ENCODE measurements at regions not wholly inside any gene's neighbourhood (a gene's known extent, or its start where the extent isn't known, plus 50 kb on each side); places are given as distances from the start of the nearest gene placed in this dataset.
"Not testable (repeated sequence)": the region's sequence is repeated elsewhere in the genome, so short reads cannot be mapped to it uniquely, and the experiment has no call there.

- peak; percentile 34 to 73 for DNase-seq (ENCODE audit: low read depth in 1 of 2, low spot score in 1 of 2)
- no peaks in the 10 kb centered on the region for H3K27me3 ChIP-seq (ENCODE audit: insufficient read depth, poor library complexity, severe bottlenecking)
- H3K4me3 ChIP-seq (replicated peaks; ENCODE audit: insufficient read depth, low read length): no peak overlapping the region
- TF ChIP-seq, protein P1, sequence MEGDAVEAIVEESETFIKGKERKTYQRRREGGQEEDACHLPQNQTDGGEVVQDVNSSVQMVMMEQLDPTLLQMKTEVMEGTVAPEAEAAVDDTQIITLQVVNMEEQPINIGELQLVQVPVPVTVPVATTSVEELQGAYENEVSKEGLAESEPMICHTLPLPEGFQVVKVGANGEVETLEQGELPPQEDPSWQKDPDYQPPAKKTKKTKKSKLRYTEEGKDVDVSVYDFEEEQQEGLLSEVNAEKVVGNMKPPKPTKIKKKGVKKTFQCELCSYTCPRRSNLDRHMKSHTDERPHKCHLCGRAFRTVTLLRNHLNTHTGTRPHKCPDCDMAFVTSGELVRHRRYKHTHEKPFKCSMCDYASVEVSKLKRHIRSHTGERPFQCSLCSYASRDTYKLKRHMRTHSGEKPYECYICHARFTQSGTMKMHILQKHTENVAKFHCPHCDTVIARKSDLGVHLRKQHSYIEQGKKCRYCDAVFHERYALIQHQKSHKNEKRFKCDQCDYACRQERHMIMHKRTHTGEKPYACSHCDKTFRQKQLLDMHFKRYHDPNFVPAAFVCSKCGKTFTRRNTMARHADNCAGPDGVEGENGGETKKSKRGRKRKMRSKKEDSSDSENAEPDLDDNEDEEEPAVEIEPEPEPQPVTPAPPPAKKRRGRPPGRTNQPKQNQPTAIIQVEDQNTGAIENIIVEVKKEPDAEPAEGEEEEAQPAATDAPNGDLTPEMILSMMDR (IDR thresholded peaks at IDR 0.05; ENCODE audit: insufficient read depth, low read length): no peak
- TF ChIP-seq SPI1 (IDR thresholded peaks at IDR 0.05; ENCODE audit: borderline replicate concordance, low read depth) (peak; percentile 36; the same call in 1 of the 2 replicates), POLR2AphosphoS5 (IDR thresholded peaks at IDR 0.05; ENCODE audit: low read depth) (no peak)
- peak overlapping the region; percentile 29 for H3K27ac ChIP-seq (replicated peaks)
These were observed 393.5 kb downstream of the RSL24D1 start for GRCh38 chr15:54803134-54803808.

DNA sequence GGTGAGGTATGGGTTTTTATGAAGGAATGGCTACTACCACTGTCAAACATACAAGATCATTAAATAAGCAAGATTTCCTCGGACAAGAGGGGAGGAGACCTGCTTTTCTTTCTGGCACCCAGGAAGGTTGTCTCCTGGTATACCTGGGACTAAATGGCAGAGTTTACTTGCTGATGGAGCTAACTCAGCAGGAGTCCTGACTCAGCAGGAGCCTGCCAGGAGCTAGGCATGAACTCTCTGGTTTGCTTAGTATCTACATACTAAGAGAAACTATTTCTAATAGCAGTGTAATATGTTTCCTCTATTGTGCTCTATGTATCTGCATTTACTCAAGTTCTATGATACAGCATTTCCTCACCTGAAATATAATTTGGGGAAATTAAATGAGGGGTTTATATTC is 404.2 kb downstream of the RSL24D1 start:
- Histone ChIP-seq H3K27me3 (ENCODE audit: insufficient read depth, poor library complexity, severe bottlenecking) (no peaks in the 10 kb centered on the region), H3K4me3 (replicated peaks; ENCODE audit: insufficient read depth, low read length) (no peak overlapping the region), H3K27ac (replicated peaks) (no peak overlapping the region)
- DNase-seq (ENCODE audit: low read depth in 1 of 2, low spot score in 1 of 2): no peak
- TF ChIP-seq REST (IDR thresholded peaks at IDR 0.05; ENCODE audit: insufficient replicate concordance, low read depth) (no peak), POLR2AphosphoS5 (IDR thresholded peaks at IDR 0.05; ENCODE audit: low read depth) (no peak), GABPA (IDR thresholded peaks at IDR 0.05; ENCODE audit: low read depth) (no peak), SPI1 (IDR thresholded peaks at IDR 0.05; ENCODE audit: borderline replicate concordance, low read depth) (no peak)
- TF ChIP-seq, protein P1 (IDR thresholded peaks at IDR 0.05; ENCODE audit: insufficient read depth, low read length): no peak

DNA sequence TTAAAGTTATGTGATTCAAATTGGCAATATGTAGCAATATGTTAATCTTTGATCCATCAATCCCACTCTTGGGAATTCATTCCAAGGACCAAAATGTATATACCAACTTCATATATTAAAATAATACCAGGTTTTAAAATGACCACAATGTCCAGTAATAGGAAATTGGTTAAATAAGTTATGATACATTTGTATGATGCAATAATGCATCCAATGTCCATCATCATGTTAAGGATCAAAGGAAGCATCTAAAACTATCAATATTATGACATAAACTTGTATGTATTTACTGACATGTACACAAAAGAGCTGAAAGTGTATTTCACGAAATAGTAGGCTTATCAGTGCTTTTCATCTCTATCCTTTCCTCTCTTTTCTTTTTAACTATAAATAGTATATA is 406.0 kb downstream of the RSL24D1 start:
- H3K27ac ChIP-seq (replicated peaks): no peak overlapping the region
- TF ChIP-seq, protein P1 (IDR thresholded peaks at IDR 0.05; ENCODE audit: insufficient read depth, low read length): no peak
- no peak for TF ChIP-seq SPI1 (IDR thresholded peaks at IDR 0.05; ENCODE audit: borderline replicate concordance, low read depth)
- TF ChIP-seq GABPA (IDR thresholded peaks at IDR 0.05; ENCODE audit: low read depth): no peak
- no peak for TF ChIP-seq REST (IDR thresholded peaks at IDR 0.05; ENCODE audit: insufficient replicate concordance, low read depth)
- TF ChIP-seq POLR2AphosphoS5 (IDR thresholded peaks at IDR 0.05; ENCODE audit: low read depth): no peak
- H3K4me3 ChIP-seq (replicated peaks; ENCODE audit: insufficient read depth, low read length): no peak overlapping the region
- H3K27me3 ChIP-seq (ENCODE audit: insufficient read depth, poor library complexity, severe bottlenecking): no peaks in the 10 kb centered on the region
- DNase-seq (ENCODE audit: low read depth in 1 of 2, low spot score in 1 of 2): no peak

DNA sequence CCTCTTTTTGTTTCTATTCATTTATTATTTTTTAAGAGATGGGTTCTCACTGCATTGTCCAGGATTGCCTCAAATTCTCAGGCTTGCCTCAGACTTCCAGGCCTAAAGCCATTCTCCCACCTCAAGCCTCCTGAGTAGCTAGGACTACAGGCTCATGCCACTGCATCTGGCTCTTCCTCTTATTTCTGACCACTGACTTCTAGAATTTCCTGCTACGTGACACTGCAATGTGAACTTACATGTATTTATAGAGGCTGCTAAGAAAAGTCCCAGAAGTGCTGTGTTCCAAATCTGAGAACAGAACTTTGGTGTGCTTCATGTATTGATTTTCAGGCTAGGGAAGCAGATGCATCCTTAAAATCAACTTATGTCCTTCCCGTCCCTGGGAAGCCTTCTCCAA is 407.4 kb downstream of the RSL24D1 start:
- H3K27me3 ChIP-seq (ENCODE audit: insufficient read depth, poor library complexity, severe bottlenecking): no peaks in the 10 kb centered on the region
- H3K27ac ChIP-seq (replicated peaks): no peak overlapping the region
- H3K4me3 ChIP-seq (replicated peaks; ENCODE audit: insufficient read depth, low read length): no peak overlapping the region
- peak in 1 of 2 experiments; percentile 21 for DNase-seq (ENCODE audit: low read depth in 1 of 2, low spot score in 1 of 2)
- no peak for TF ChIP-seq GABPA (IDR thresholded peaks at IDR 0.05; ENCODE audit: low read depth)
- TF ChIP-seq SPI1 (IDR thresholded peaks at IDR 0.05; ENCODE audit: borderline replicate concordance, low read depth): peak; percentile 75

GRCh38 chr15:54781220-54781619 is 415.5 kb downstream of the RSL24D1 start:
- not testable (repeated sequence) for H3K4me3 ChIP-seq (replicated peaks; ENCODE audit: insufficient read depth, low read length); H3K27me3 ChIP-seq (ENCODE audit: insufficient read depth, poor library complexity, severe bottlenecking); DNase-seq (ENCODE audit: low read depth in 1 of 2, low spot score in 1 of 2); H3K27ac ChIP-seq (replicated peaks)

All from HL-60 (cell line).